ENCODE measurements at regions not wholly inside any gene's neighbourhood (a gene's known extent, or its start where the extent isn't known, plus 50 kb on each side); places are given as distances from the start of the nearest gene placed in this dataset.

GRCh38 chr13:90116121-90116520 lies 1231.4 kb upstream of the MIR17HG start:
- DNase-seq, result no peak

GRCh38 chr13:90118467-90119071 lies 1228.9 kb upstream of the MIR17HG start:
- DNase-seq, result no peak

GRCh38 chr13:90120026-90120425 lies 1227.5 kb upstream of the MIR17HG start:
- DNase-seq, result no peak

GRCh38 chr13:90121784-90122183 lies 1225.7 kb upstream of the MIR17HG start:
- DNase-seq, result no peak

- no peak for DNase-seq
These were observed 1225.0 kb upstream of the MIR17HG start for GRCh38 chr13:90122531-90122930.

GRCh38 chr13:90135558-90135957 lies 1211.9 kb upstream of the MIR17HG start:
- DNase-seq, result no peak

GRCh38 chr13:90142251-90142650 lies 1205.2 kb upstream of the MIR17HG start:
- DNase-seq, result no peak

- no peak for DNase-seq
These were observed 1193.1 kb upstream of the MIR17HG start for GRCh38 chr13:90154311-90154960.

GRCh38 chr13:90156390-90156789 lies 1191.1 kb upstream of the MIR17HG start:
- no peak for DNase-seq

- no peak for DNase-seq
These were observed 1178.5 kb upstream of the MIR17HG start for GRCh38 chr13:90168953-90169352.

- DNase-seq, result no peak
These were observed 1177.3 kb upstream of the MIR17HG start for GRCh38 chr13:90170208-90170607.

GRCh38 chr13:90171649-90172048 lies 1175.8 kb upstream of the MIR17HG start:
- no peak for DNase-seq

GRCh38 chr13:90177512-90177911 lies 1170.0 kb upstream of the MIR17HG start:
- DNase-seq, result no peak

- no peak for DNase-seq
These were observed 1163.1 kb upstream of the MIR17HG start for GRCh38 chr13:90184355-90184754.

GRCh38 chr13:90185734-90186133 lies 1161.8 kb upstream of the MIR17HG start:
- DNase-seq, result no peak

GRCh38 chr13:90187478-90188350 lies 1159.8 kb upstream of the MIR17HG start:
- DNase-seq, result no peak

- no peak for DNase-seq
These were observed 1159.2 kb upstream of the MIR17HG start for GRCh38 chr13:90188351-90188636.

- DNase-seq, result no peak
These were observed 1149.8 kb upstream of the MIR17HG start for GRCh38 chr13:90197722-90198121.

- no peak for DNase-seq
These were observed 1146.3 kb upstream of the MIR17HG start for GRCh38 chr13:90201202-90201601.

GRCh38 chr13:90201676-90202460 lies 1145.6 kb upstream of the MIR17HG start:
- DNase-seq, result no peak

- DNase-seq, result no peak
These were observed 1142.4 kb upstream of the MIR17HG start for GRCh38 chr13:90205081-90205480.

- DNase-seq, result no peak
These were observed 1141.6 kb upstream of the MIR17HG start for GRCh38 chr13:90205911-90206310.

- DNase-seq, result no peak
These were observed 1130.2 kb upstream of the MIR17HG start for GRCh38 chr13:90217275-90217674.
